A549 (cell line): ENCODE measurements at regions not wholly inside any gene's neighbourhood (a gene's known extent, or its start where the extent isn't known, plus 50 kb on each side); places are given as distances from the start of the nearest gene placed in this dataset.

ENCODE experiments used
- ATAC-seq, 2 experiments: fragments of 200-7000 bp in 1 of 2; fragments of >200 bp in 1 of 2; cut with Nextera tagmentation in 1 of 2; cut with Tn5 transposase in 1 of 2; 3 replicates each; pipeline versions ENCODE4 v1.8.0 to v1.9.1; 2018 to 2020; ENCODE audit warnings: mild to moderate bottlenecking in 1 of 2, moderate library complexity in 1 of 2
- CTCF ChIA-PET: fragments of 300-600 bp; sonication (Branson Sonifier 250); formaldehyde crosslinking; extraction: SDS; loops from one replicate; lab custom pipeline; 2021; ENCODE audit warnings: antibody characterized with exemption, inconsistent platforms; lab: Yijun Ruan, JAX
- POLR2A ChIA-PET: fragments of 350-600 bp; formaldehyde crosslinking; extraction: SDS; loops from one replicate; lab custom pipeline; 2021; ENCODE audit warnings: antibody characterized with exemption, inconsistent platforms; lab: Yijun Ruan, JAX
- DNase-seq, 2 experiments: peaks; one replicate each; pipeline versions ENCODE4 v3.0.0 to v3.0.0-alpha.2; 2011 to 2016; ENCODE audit warnings: low read depth in 1 of 2, low spot score in 1 of 2
- FAIRE-seq: peaks from 2 replicates; lab custom pipeline; 2011; peaks lifted over from hg19 to GRCh38; lab: Jason Lieb, UNC
- H3K27ac ChIP-seq, 2 experiments: fragments of >200 bp; sonication (Bioruptor Twin); formaldehyde crosslinking; 3 replicates each; pipeline ENCODE4 v1.5.1; 2016 to 2017
- H3K4me1 ChIP-seq: fragments of >200 bp; sonication (Bioruptor Twin); formaldehyde crosslinking; 3 replicates; pipeline ENCODE4 v1.6.1; 2016
- H3K4me2 ChIP-seq: fragments of >200 bp; sonication (Bioruptor Twin); formaldehyde crosslinking; 3 replicates; pipeline ENCODE4 v1.6.1; 2016
- H3K4me3 ChIP-seq: fragments of >200 bp; sonication (Bioruptor Twin); formaldehyde crosslinking; 3 replicates; pipeline ENCODE4 v1.5.1; 2016
- H3K9me3 ChIP-seq: fragments of >200 bp; sonication (Bioruptor Twin); formaldehyde crosslinking; 3 replicates; pipeline ENCODE4 v1.6.1; 2016
- BHLHE40 ChIP-seq: IDR thresholded peaks from 2 replicates; pipeline ENCODE4 v1.6.1; 2012; ENCODE audit warnings: low read depth, low read length, inconsistent platforms
- CBX8 ChIP-seq: fragments of 200-600 bp; sonication (generic); IDR thresholded peaks from 2 replicates; pipeline ENCODE4 v1.6.1; 2016
- CEBPB ChIP-seq, 2 experiments: fragments of >200 bp in 1 of 2; sonication (Bioruptor Twin) in 1 of 2; formaldehyde crosslinking in 1 of 2; IDR thresholded peaks; 2 replicates each; pipeline ENCODE4 v1.6.1; 2012 to 2016
- CHD4 ChIP-seq: fragments of 200-600 bp; sonication (generic); IDR thresholded peaks from 2 replicates; pipeline ENCODE4 v1.6.1; 2016; ENCODE audit warnings: antibody characterized with exemption, mild to moderate bottlenecking, borderline replicate concordance
- EHMT2 ChIP-seq: fragments of 200-600 bp; sonication (generic); IDR thresholded peaks from 2 replicates; pipeline ENCODE4 v1.6.1; 2016; ENCODE audit warnings: antibody characterized with exemption, low read depth, mild to moderate bottlenecking, moderate library complexity
- FOSB ChIP-seq: fragments of 250-450 bp; sonication (Bioruptor Pico); IDR thresholded peaks from 2 replicates; pipeline ENCODE4 v1.5.0; 2020; ENCODE audit warnings: mild to moderate bottlenecking, moderate library complexity
- FOSL2 ChIP-seq, 2 experiments: fragments of 450-650 bp in 1 of 2; fragments of >200 bp in 1 of 2; sonication (Bioruptor Twin) in 1 of 2; formaldehyde crosslinking; IDR thresholded peaks; 2 replicates each; pipeline versions ENCODE4 v1.5.0 to v1.6.1; 2016 to 2020; ENCODE audit warnings: mild to moderate bottlenecking in 1 of 2, moderate library complexity in 1 of 2
- GATA3 ChIP-seq: IDR thresholded peaks from 2 replicates; pipeline ENCODE4 v1.6.1; 2012; ENCODE audit warnings: borderline replicate concordance
- HOXA7 ChIP-seq: fragments of 250-450 bp; sonication (Bioruptor Pico); IDR thresholded peaks from 2 replicates; pipeline ENCODE4 v1.5.0; 2020; ENCODE audit warnings: mild to moderate bottlenecking, moderate library complexity
- HOXB13 ChIP-seq: fragments of 250-450 bp; sonication (Bioruptor Pico); IDR thresholded peaks from 2 replicates; pipeline ENCODE4 v1.5.0; 2020; ENCODE audit warnings: low read depth, mild to moderate bottlenecking, moderate library complexity
- HOXB5 ChIP-seq: fragments of 250-450 bp; sonication (Bioruptor Pico); IDR thresholded peaks from 2 replicates; pipeline ENCODE4 v1.5.0; 2020; ENCODE audit warnings: mild to moderate bottlenecking, moderate library complexity
- JUN ChIP-seq, 2 experiments: fragments of >200 bp; sonication (Bioruptor Twin); formaldehyde crosslinking; IDR thresholded peaks; 2 replicates in 1 of 2; 3 replicates in 1 of 2; pipeline ENCODE4 v1.6.1; 2016 to 2017
- JUNB ChIP-seq: fragments of >200 bp; sonication (Bioruptor Twin); formaldehyde crosslinking; IDR thresholded peaks from 2 replicates; pipeline ENCODE4 v1.6.1; 2016
- KDM5A ChIP-seq: fragments of 200-600 bp; sonication (generic); IDR thresholded peaks from 2 replicates; pipeline ENCODE4 v1.6.1; 2016; ENCODE audit warnings: antibody characterized with exemption, mild to moderate bottlenecking
- MAZ ChIP-seq: fragments of 150-350 bp; IDR thresholded peaks from 2 replicates; pipeline ENCODE4 v1.6.1; 2014; ENCODE audit warnings: antibody characterized with exemption, low read depth, low read length, borderline replicate concordance
- NR3C1 ChIP-seq: fragments of >200 bp; sonication (Bioruptor Twin); formaldehyde crosslinking; IDR thresholded peaks from 3 replicates; pipeline ENCODE4 v1.6.1; 2017
- PHF8 ChIP-seq: fragments of 200-600 bp; sonication (generic); IDR thresholded peaks from 2 replicates; pipeline ENCODE4 v1.6.1; 2016; ENCODE audit warnings: low read depth, mild to moderate bottlenecking, antibody characterized with exemption, moderate library complexity, borderline replicate concordance
- RAD21 ChIP-seq, 2 experiments: fragments of >200 bp in 1 of 2; sonication (Bioruptor Twin) in 1 of 2; formaldehyde crosslinking in 1 of 2; IDR thresholded peaks in 1 of 2; conservative IDR thresholded peaks in 1 of 2; 2 replicates in 1 of 2; 3 replicates in 1 of 2; pipeline ENCODE4 v1.6.1; 2012 to 2018; ENCODE audit warnings: inconsistent platforms in 1 of 2
- RCOR1 ChIP-seq: fragments of 150-350 bp; IDR thresholded peaks from 2 replicates; pipeline ENCODE4 v1.6.1; 2014; ENCODE audit warnings: antibody characterized with exemption, low read length, low read depth
- REST ChIP-seq: fragments of 200-600 bp; sonication (generic); IDR thresholded peaks from 2 replicates; pipeline ENCODE4 v1.6.1; 2016; ENCODE audit warnings: antibody characterized with exemption, mild to moderate bottlenecking, moderate library complexity
- RFX5 ChIP-seq: fragments of 450-650 bp; IDR thresholded peaks from 2 replicates; pipeline ENCODE4 v1.7.1; 2014; ENCODE audit warnings: antibody characterized with exemption, mild to moderate bottlenecking, moderate library complexity
- RNF2 ChIP-seq: fragments of 200-600 bp; sonication (generic); IDR thresholded peaks from 2 replicates; pipeline ENCODE4 v1.6.1; 2016; ENCODE audit warnings: low read depth, mild to moderate bottlenecking, antibody characterized with exemption, moderate library complexity, borderline replicate concordance
- TFCP2L1 ChIP-seq: fragments of 250-450 bp; sonication (Bioruptor Pico); IDR thresholded peaks from 2 replicates; pipeline ENCODE4 v1.5.0; 2021; ENCODE audit warnings: mild to moderate bottlenecking
- TP53 ChIP-seq: fragments of 250-450 bp; sonication (Bioruptor Pico); IDR thresholded peaks from 2 replicates; pipeline ENCODE4 v1.5.0; 2021; ENCODE audit warnings: mild to moderate bottlenecking, moderate library complexity
- ZC3H11A ChIP-seq: fragments of 450-650 bp; IDR thresholded peaks from 2 replicates; pipeline ENCODE4 v1.6.1; 2014; ENCODE audit warnings: antibody characterized with exemption, mild to moderate bottlenecking
- ZNF302 ChIP-seq: fragments of 250-450 bp; sonication (Bioruptor Pico); IDR thresholded peaks from 2 replicates; pipeline ENCODE4 v1.9.0; 2021; ENCODE audit warnings: inconsistent platforms, mild to moderate bottlenecking, moderate library complexity
- WGBS: methylation state at CpG from one replicate; pipeline ENCODE4 v1.1.6; 2017; ENCODE audit errors: missing lambda C conversion rate; 5-methylcytosine and 5-hydroxymethylcytosine counted together
- TF ChIP-seq, protein P1 (sequence below): fragments of 450-650 bp; IDR thresholded peaks from 2 replicates; pipeline ENCODE4 v1.6.1; 2014; ENCODE audit warnings: antibody characterized with exemption
- TF ChIP-seq, protein P2 (sequence below): IDR thresholded peaks from 2 replicates; pipeline ENCODE4 v1.6.1; 2012; ENCODE audit warnings: low read depth, borderline replicate concordance

DNA sequence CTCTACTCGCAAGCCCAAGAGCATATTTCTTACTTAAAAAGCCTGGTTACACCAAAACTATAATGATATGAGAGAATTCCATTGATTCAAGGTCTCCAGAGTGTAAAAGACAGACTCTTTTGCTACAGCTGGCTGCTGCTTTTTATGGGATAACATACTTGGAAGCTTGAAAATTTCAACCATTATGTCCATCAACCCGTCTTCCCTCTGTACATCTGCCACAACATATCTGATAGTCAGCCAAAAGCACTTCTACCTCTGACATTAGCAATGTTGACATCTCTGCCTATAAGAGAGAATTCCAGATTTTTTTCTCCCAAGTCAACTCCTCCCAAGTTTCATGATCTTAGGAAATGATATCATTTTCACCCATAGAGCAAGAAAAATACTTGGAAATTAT lies 54.4 kb upstream of the IQCM start:
- no peak for DNase-seq
- no peaks in the 10 kb centered on the region for H3K9me3 ChIP-seq
- no peak for FAIRE-seq
- no peak overlapping the region for H3K4me3 ChIP-seq
- ATAC-seq, result no peak
- ChIA-PET POLR2A (no interaction called here), CTCF (no interaction called here)
- no peak for TF ChIP-seq ZNF302
- no peak for TF ChIP-seq CBX8
- no peak for TF ChIP-seq BHLHE40
- TF ChIP-seq FOSL2 (IDR thresholded peaks at IDR 0.05), result no peak
- TF ChIP-seq FOSL2 (CRISPR knock-in tag; IDR thresholded peaks at IDR 0.05), result no peak
- no peak for TF ChIP-seq PHF8
- TF ChIP-seq FOSB, result no peak
- TF ChIP-seq TFCP2L1 (CRISPR knock-in tag), result no peak
- TF ChIP-seq RFX5, result no peak
- TF ChIP-seq TP53 (CRISPR knock-in tag), result no peak
- TF ChIP-seq ZC3H11A, result no peak
- no peak for TF ChIP-seq GATA3
- TF ChIP-seq RNF2, result no peak
- TF ChIP-seq JUNB, result no peak
- TF ChIP-seq MAZ, result no peak
- TF ChIP-seq NR3C1, result no peak
- no peak for TF ChIP-seq HOXB13 (CRISPR knock-in tag)
- H3K4me2 ChIP-seq, result no peak overlapping the region
- no peaks in the 10 kb centered on the region for H3K4me1 ChIP-seq
- no peak overlapping the region for H3K27ac ChIP-seq
- 15% methylated on average over 2 of the region's 2 CpGs for WGBS

DNA sequence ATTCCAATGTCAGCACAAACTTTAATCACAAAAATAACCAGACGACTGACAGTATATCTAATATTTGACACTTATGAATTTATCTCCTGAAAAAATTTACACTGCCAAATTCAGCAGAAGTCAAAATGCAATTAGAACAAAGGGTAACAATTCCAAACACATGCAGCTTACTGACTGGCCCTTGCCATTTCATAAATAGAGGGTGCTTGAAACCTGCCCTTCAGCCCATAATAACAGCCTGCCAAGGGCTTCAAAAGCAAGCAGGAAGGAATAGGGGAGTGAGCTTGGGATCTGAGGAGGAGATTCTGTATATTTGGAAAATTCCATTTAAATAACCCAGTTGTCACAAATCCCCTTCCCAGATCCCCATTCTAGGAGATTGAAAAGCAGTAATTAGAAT lies 66.1 kb upstream of the IQCM start:
- 68% methylated on average over 1 of the region's 1 CpG for WGBS
- POLR2A ChIA-PET, result no interaction called here
- ATAC-seq (no peak), FAIRE-seq (no peak), DNase-seq (no peak)
- no peaks in the 10 kb centered on the region for H3K4me1 ChIP-seq
- no peak overlapping the region for H3K4me3 ChIP-seq
- no peak overlapping the region for H3K4me2 ChIP-seq
- TF ChIP-seq RCOR1 (no peak), REST (no peak), EHMT2 (no peak), HOXA7 (no peak), CBX8 (no peak)
- TF ChIP-seq, protein P1, sequence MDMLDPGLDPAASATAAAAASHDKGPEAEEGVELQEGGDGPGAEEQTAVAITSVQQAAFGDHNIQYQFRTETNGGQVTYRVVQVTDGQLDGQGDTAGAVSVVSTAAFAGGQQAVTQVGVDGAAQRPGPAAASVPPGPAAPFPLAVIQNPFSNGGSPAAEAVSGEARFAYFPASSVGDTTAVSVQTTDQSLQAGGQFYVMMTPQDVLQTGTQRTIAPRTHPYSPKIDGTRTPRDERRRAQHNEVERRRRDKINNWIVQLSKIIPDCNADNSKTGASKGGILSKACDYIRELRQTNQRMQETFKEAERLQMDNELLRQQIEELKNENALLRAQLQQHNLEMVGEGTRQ, result no peak
- H3K9me3 ChIP-seq, result no peaks in the 10 kb centered on the region
- H3K27ac ChIP-seq, result no peak overlapping the region
- CTCF ChIA-PET, result no interaction called here

DNA sequence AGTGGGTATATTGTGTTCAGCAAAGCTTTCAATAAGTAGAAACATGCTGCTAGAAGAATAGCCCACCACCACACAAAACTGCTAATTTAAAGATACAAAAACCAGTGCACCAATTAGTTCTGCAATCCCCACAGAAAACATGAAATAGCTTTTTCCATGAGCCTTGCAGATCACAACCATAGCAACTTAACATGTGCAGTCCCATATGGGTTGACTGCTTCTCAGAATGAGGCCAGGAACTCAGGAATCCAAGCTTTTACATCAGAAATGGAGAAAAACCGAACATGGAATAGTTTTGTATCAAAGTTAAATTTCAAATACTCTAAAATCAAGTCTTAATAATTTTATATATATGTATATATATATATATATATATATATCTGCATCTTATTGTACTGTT lies 66.6 kb upstream of the IQCM start:
- Histone ChIP-seq H3K9me3 (no peaks in the 10 kb centered on the region), H3K4me3 (no peak overlapping the region), H3K4me2 (no peak overlapping the region), H3K27ac (no peak overlapping the region), H3K4me1 (no peaks in the 10 kb centered on the region)
- FAIRE-seq, result no peak
- ChIA-PET POLR2A (no interaction called here), CTCF (no interaction called here)
- no peak for DNase-seq
- ATAC-seq, result no peak
- 4% methylated on average over 1 of the region's 1 CpG for WGBS
- TF ChIP-seq MAZ (no peak), PHF8 (no peak), CEBPB (IDR thresholded peaks at IDR 0.05) (no peak), RAD21 (conservative IDR thresholded peaks at IDR 0.05 in 1 of 2, IDR thresholded peaks at IDR 0.05 in 1 of 2) (no peak), NR3C1 (no peak), KDM5A (no peak), REST (no peak), JUN (IDR thresholded peaks at IDR 0.05) (no peak), ZC3H11A (no peak), HOXB5 (CRISPR knock-in tag) (no peak), CHD4 (no peak)
- TF ChIP-seq, protein P2, sequence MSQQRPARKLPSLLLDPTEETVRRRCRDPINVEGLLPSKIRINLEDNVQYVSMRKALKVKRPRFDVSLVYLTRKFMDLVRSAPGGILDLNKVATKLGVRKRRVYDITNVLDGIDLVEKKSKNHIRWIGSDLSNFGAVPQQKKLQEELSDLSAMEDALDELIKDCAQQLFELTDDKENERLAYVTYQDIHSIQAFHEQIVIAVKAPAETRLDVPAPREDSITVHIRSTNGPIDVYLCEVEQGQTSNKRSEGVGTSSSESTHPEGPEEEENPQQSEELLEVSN, result no peak
